HG03025 (cell line): ENCODE measurements at regions not wholly inside any gene's neighbourhood (a gene's known extent, or its start where the extent isn't known, plus 50 kb on each side); places are given as distances from the start of the nearest gene placed in this dataset.
"Not testable (repeated sequence)": the region's sequence is repeated elsewhere in the genome, so short reads cannot be mapped to it uniquely, and the experiment has no call there.

ENCODE experiments used
- ATAC-seq: cut with Tn5 transposase; IDR thresholded peaks from one replicate; pipeline ENCODE4 v1.9.1; 2021; ENCODE audit warnings: mild to moderate bottlenecking, moderate library complexity; ENCODE audit not compliant: unreplicated experiment, low FRiP score

DNA sequence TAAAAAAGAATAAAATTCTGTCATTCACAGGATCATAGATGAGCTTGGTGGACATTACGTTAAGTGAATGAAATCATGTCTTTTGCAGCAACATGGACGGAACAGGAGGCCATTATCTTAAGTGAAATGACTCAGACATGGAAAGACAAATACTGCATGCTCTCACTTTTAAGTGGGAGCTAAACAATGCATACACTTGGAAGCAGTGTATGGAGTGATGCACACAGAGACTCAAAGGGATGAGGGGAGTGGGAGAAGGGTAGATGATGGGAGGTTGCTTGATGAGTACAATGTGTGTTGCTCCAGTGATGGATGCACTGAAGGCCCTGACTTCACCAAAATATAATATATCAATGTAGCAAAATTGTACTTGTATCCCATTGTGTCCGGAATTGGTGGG, 293.4 kb downstream of the CD109 start:
- ATAC-seq: no peak

DNA sequence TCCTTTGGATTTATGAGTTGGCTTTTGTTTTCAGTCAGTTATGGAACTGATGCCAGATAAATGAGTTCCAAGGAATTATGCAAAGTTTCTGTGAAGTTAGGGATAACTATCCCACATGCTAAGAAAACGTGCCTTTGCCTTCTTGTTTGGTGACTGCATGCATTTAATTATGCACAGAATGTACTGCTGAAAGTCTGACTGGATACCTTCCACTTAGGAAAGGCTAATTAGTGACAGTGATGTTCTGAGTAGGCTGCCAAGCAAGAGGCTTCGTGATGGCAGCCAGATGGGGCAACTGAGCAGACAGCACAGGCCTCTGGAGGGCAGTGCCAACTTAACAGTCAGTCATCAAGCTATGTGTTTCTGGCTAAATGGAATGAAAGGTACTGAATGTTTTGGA, 289.9 kb downstream of the CD109 start:
- no peak for ATAC-seq

DNA sequence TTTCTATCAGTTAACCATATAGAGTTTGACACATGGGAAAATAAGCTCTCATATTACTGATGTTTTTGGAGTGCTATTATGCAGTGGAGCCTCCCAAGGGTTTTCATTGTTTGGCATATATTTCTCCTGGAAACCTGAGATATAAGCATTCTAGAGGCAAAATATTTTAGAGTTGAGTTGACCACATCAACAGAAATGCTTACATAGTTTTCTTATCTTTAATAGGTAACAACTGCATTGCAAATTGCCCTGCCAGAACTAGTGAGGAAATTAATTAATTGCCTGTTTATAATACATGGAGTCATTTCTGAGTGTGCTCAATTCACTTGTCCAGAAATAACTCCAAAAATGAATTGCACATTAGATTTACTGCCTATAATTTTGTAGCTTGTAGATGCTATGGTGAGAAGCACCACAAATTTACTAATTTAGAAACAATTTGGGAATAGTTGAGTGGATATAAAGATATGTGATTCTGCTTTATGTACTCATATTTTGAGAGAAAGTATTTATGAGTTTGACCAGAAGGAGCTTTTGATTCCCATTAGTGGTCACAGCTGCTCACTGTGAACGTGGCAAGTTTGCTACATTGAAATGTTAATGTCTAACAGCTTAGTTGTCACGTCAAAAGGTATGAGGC, 288.7 kb downstream of the CD109 start:
- ATAC-seq: no peak

DNA sequence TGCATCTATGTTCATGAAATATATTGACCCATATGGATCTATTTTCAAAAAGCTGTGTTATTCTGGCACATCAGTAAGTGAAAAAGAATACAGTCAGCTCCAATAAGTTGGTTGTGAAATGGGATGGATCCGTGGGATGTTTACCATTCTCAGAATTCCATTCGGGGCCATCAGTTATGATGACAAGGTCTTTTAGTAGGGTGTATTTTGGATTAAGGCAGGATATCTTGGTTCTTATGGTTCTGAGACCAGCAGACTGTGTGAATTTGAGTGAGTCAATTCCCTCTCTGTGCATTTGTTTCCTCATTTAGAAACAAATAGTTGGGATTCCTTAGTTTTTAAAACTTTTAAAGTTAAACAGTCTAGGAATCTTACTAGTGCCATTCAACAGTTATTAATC, 287.4 kb downstream of the CD109 start:
- no peak for ATAC-seq

DNA sequence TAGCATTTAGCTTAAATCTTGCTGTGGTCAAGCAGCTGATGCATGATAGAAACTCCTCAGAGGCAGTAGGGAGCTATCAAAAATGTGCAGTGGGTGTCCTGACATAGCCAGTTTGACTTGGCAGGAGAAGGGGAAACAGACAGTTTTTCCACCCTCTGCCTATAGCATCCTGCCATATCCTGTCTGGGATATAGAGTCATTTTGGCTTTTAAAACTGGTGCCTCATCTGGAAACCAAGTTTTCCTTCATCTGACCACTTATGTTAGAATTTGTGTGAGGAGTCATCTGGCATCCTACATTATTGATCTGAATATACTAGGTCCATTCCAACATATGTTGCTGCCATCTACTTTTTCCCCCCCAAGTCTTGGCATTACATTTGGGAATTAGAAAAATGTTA, 284.1 kb downstream of the CD109 start:
- no peak for ATAC-seq

GRCh38 chr6:73978330-73978729, 282.3 kb downstream of the CD109 start:
- ATAC-seq: no peak

GRCh38 chr6:73972518-73972917, 276.5 kb downstream of the CD109 start:
- ATAC-seq: not testable (repeated sequence)

DNA sequence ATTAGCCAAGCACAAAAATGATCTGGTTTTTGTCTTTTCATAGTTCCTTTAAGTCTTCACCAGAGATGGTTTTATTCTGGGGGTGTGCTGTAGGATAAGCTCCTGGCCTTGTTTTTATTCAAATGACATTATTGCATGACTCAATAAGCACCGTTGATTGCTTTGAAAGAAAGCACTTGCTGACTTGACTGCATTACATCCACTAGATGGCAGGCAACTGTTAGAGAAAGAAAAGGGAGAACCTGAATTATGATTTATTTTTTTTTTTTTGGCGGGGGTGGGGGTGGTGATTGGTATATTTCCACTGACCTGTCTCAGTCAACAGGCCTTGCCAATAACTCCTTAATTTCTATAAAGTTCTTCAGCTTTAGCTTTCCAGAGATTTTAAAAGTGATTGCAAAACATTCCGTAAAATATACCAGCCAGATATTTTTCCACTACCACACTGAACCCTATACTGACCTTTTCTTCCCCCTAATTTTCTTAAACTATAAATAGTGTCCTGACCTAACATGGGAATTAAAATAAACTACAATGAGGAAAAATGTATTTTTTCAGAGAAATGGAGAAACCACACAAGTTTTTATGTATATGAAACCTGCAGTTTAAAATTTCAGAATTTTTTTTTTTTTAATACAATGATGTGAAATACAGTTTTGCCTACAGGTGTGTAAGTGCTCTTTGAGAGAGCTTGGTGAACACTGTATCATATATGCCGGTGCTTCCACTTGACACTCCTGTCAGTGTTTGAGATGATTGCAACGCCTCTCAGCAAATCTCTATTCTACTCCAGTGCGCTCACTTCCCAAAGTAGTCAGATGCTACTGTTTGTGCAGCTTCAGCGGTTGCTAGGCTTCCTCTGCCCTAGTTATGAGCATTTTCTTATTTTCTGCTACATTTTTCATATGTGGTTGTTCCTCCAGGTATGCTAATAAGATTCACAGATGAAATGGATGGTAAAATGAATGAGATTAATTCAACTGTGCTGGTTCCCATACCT, 274.3 kb downstream of the CD109 start:
- ATAC-seq: no peak

GRCh38 chr6:73968221-73968757, 272.3 kb downstream of the CD109 start:
- ATAC-seq: no peak

DNA sequence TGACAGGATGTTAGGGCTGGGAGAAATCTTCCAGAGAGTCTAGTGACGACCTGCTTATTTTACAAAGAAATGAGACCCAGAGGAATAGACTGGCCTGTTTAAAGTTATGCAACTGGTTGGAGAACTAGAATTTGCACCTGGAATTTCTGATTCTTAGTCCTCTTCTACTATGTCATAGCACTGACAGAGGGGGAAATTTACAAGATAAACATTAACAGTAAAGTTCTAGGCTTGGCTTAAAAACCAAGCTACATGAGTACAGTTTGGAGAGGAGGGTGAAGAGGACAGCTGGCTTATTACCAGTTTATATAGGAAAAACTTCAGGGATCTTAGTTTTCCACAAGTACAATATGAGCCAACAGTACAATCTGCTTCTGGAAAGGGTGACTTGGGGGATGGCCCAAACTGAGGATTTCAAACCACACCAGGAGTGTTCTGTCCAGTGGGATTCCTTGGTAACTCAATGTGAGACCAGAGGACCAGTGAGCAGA, 269.6 kb downstream of the CD109 start:
- ATAC-seq: no peak

- ATAC-seq: no peak
These were observed 268.3 kb downstream of the CD109 start for GRCh38 chr6:73964241-73964854.

DNA sequence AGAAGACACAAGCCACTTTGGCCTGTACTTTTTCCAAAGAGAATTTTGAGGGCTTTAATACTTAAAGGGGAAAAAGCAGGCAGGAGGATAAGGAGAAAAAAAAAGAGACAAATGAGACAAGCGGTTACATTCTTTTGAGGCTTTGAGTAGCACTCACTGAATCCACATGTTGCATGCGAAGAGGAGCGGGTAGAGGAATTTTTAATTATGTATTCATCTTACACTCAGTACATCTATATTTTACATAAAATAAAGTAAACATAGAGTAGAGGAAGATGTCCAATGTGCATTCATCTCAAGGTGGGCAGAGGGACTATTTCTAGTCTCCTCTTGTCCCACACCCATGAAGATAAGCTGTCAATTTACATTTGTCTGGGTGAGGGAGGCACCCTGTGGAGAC, 266.9 kb downstream of the CD109 start:
- no peak for ATAC-seq

- no peak for ATAC-seq
These were observed 260.3 kb downstream of the CD109 start for GRCh38 chr6:73956305-73956704.

GRCh38 chr6:73955800-73956199, 259.8 kb downstream of the CD109 start:
- no peak for ATAC-seq

DNA sequence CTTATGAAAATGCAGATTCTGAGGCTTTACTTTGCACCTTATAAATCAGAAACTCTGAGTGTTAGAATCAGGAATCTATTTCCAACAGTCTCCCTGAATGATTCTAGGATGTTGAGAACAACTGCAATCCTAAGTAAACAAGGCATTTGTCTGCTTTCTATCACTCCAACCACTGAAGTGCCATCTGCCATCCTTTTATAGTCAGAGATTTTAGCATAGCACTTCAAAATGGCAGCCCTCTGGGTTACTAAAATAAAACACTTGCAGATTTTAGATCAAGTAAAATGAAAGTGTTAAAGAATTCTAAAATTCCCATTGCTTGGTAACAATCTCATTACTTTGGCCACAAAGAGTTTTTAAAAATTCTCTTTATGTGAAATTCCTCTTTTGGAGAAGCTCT, 258.9 kb downstream of the CD109 start:
- no peak for ATAC-seq

DNA sequence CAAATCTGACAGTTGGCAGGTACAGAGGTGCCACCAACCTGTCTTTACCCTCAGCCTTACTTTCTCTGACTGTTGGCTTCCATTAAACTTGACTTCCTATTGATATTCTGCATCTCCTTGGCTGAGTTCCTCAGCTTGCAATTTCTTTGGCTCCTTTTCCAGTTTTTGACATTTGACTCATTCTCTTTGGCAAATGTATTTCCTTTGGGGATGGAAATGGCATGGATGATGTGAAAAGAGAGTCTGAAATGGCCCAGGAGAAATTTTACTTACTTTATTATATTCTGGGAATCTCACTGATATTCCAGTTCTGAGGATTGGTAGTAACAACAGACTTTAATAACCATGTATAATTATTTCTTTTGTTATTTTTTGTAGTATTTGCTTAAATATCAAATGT, 255.2 kb downstream of the CD109 start:
- no peak for ATAC-seq

GRCh38 chr6:73943930-73944652, 248.1 kb downstream of the CD109 start:
- ATAC-seq: no peak

GRCh38 chr6:73943411-73943810, 247.4 kb downstream of the CD109 start:
- no peak for ATAC-seq

DNA sequence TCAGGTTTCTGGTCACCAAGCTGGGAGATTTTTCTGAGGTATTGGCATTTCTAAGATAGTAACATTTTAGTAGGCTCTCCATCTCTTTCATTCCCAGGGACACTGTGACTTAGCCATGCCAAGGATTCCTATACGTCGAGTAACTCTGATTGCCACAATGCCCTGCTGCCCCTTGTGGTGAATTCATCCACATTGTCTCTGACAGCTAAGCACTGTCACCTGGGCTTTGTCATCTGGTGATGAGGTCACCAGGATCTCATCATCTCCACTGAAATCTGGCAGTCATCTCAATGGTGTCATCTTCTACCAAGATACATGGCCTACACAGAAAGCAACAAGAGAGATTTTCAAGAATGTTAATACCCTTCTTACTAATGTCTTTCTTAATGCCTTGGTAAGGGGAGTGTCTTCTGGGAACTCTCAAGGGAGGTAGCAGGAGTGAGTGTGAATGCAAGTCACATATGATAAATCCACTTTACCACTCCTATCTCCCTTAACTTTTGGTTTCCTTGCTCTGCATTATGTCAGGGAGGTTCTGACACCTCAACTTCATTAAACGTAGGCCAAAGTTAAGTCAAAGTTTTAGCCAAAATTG, 246.7 kb downstream of the CD109 start:
- ATAC-seq: no peak

DNA sequence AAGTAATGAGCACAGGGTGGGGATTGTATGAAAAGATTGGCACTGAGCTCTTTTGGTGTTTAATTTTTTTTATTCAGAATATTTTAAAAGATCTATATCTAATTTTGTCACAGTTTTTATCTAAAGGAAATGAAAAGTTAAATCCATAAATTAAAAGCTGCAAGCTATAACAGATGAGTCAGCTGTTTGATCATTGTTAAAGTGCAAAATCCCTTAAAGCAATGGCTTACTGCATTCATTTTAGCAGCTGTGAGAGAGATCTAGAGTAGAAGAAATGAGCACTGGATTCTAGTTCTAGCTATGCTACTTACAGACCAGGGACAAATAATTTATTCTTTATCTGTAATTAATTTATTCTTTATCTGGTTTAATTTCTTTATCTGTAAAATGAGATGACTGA, 245.9 kb downstream of the CD109 start:
- no peak for ATAC-seq
